ENCODE measurements at regions not wholly inside any gene's neighbourhood (a gene's known extent, or its start where the extent isn't known, plus 50 kb on each side); places are given as distances from the start of the nearest gene placed in this dataset.

DNA sequence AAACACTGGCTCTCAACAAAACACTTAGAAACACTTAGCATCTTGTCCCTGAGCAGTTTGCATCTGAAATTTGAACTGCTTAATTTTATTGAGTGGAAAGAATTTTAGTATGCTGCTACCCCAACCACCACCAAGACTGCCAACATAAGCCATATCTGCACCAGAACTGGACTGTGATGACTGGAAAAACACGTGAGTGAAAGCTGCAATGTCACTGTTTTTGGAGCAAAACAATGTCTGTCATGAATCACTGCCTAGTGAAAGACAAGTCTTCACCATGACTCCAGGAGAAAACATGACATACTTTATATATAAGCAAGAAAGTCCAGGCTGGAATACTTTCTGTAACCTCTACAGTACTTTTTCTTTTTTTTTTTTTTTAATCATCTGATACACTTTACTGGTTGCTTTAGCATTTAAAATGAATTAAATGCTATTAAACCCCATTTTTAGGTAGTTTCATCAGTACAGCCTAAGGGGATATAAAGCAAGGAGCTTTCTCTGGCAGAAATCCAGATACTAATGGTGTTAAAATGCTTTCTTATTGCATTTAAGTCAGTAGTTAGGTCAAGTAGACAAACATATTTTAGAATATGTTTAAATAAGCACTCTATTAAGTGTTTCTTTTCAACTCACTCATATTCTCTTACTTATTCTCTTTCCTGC, 2129.4 kb upstream of the PIK3C3 start:
- ATAC-seq (no peak), DNase-seq (ENCODE audit: low spot score) (no peak)
- TF ChIP-seq CTCF (conservative IDR thresholded peaks at IDR 0.05; ENCODE audit: low read depth in 2 of 2), result no peak
- TF ChIP-seq POLR2AphosphoS5 (IDR thresholded peaks at IDR 0.05; ENCODE audit: low read depth), result no peak
- TF ChIP-seq ZNF331 (CRISPR knock-in tag; IDR thresholded peaks at IDR 0.05; ENCODE audit: low read depth), result no peak
- TF ChIP-seq NANOG (IDR thresholded peaks at IDR 0.05; ENCODE audit: borderline replicate concordance), result no peak
- TF ChIP-seq, protein P1, sequence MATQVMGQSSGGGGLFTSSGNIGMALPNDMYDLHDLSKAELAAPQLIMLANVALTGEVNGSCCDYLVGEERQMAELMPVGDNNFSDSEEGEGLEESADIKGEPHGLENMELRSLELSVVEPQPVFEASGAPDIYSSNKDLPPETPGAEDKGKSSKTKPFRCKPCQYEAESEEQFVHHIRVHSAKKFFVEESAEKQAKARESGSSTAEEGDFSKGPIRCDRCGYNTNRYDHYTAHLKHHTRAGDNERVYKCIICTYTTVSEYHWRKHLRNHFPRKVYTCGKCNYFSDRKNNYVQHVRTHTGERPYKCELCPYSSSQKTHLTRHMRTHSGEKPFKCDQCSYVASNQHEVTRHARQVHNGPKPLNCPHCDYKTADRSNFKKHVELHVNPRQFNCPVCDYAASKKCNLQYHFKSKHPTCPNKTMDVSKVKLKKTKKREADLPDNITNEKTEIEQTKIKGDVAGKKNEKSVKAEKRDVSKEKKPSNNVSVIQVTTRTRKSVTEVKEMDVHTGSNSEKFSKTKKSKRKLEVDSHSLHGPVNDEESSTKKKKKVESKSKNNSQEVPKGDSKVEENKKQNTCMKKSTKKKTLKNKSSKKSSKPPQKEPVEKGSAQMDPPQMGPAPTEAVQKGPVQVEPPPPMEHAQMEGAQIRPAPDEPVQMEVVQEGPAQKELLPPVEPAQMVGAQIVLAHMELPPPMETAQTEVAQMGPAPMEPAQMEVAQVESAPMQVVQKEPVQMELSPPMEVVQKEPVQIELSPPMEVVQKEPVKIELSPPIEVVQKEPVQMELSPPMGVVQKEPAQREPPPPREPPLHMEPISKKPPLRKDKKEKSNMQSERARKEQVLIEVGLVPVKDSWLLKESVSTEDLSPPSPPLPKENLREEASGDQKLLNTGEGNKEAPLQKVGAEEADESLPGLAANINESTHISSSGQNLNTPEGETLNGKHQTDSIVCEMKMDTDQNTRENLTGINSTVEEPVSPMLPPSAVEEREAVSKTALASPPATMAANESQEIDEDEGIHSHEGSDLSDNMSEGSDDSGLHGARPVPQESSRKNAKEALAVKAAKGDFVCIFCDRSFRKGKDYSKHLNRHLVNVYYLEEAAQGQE (IDR thresholded peaks at IDR 0.05; ENCODE audit: unreplicated experiment), result no peak
- no peak for TF ChIP-seq EZH2 (IDR thresholded peaks at IDR 0.05; ENCODE audit: low read depth, unreplicated experiment)
- no peak for TF ChIP-seq ZNF114 (CRISPR knock-in tag; IDR thresholded peaks at IDR 0.05)
- no peak for TF ChIP-seq ZNF462 (CRISPR knock-in tag; IDR thresholded peaks at IDR 0.05)
- TF ChIP-seq ETS1 (IDR thresholded peaks at IDR 0.05), result no peak
- TF ChIP-seq CREB1 (CRISPR knock-in tag; IDR thresholded peaks at IDR 0.05; ENCODE audit: low read depth), result no peak
- Histone ChIP-seq H3K4me3 (no peak overlapping the region), H3K27ac (ENCODE audit: low read depth) (no peak overlapping the region), H3K4me2 (no peak overlapping the region), H4K20me1 (replicated peaks; ENCODE audit: insufficient read depth) (no peaks in the 10 kb centered on the region), H3K79me2 (replicated peaks; ENCODE audit: insufficient read depth) (no peaks in the 10 kb centered on the region), H3K4me1 (ENCODE audit: insufficient read depth) (peaks cover 9% of the 10 kb centered on the region), H3K27me3 (ENCODE audit: insufficient read depth) (no peaks in the 10 kb centered on the region), H3F3A (replicated peaks; ENCODE audit: low read depth) (no peaks in the 10 kb centered on the region), H3K36me3 (ENCODE audit: insufficient read depth) (no peaks in the 10 kb centered on the region), H3K9me2 (ENCODE audit: insufficient read depth) (no peaks in the 10 kb centered on the region), H2AFZ (no peak overlapping the region)
- Mint-ChIP-seq H3K36me3 (ENCODE audit: low read depth) (no peaks in the 10 kb centered on the region), H3K4me1 (peaks cover 6% of the 10 kb centered on the region; the same call in 2 of the 3 replicates), H3K27ac (no peak overlapping the region), H3K9me3 (no peaks in the 10 kb centered on the region), H3K27me3 (ENCODE audit: insufficient read depth, low read depth, poor library complexity) (peaks cover 4% of the 10 kb centered on the region), H3K4me3 (no peak overlapping the region)

Data from GM23338 (cell line).